ENCODE measurements at regions not wholly inside any gene's neighbourhood (a gene's known extent, or its start where the extent isn't known, plus 50 kb on each side); places are given as distances from the start of the nearest gene placed in this dataset.

DNA sequence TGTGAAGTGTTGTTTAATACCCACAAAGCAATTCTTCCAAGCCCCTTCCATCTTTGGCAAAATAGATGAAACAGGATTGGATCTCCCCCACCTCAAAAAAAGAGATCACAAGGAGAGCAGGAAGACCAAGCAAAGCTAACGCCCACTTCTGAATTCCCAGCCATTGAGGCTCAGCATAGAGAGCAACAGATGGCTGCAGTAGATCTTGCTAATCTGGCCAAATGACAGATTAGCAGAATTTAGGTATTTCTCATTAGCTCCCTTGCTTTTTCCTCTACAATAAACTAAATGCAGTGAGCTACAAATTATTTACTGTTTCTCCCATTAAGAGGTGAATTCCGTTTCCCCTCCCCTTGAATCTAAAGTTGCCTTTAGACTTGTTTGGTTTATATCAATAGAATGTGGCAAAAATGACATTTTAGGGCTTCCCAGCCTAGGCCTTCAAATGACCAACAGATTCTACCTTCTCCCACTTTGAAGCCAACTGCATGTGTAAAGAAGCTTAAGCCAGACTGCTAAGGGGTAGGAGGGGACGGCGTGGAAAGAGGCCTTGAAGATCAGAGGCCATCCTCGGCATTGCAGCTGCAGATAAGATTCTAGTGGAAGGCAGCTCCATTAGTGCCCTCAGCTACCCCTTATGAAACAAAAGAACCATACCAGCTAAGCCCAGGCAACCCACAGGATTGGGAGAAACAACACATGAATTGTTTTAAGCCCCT, 56.8 kb upstream of the CPEB4 start:
- Histone ChIP-seq H3K14ac (replicated peaks; ENCODE audit: low read depth, low read length) (no peak overlapping the region), H2BK20ac (ENCODE audit: low read depth, low read length) (no peak overlapping the region), H3K4me2 (ENCODE audit: low read depth, low read length) (no peak overlapping the region), H3K56ac (ENCODE audit: extremely low read depth, insufficient read depth, low read length) (no peak overlapping the region), H2AFZ (replicated peaks; ENCODE audit: low read length, poor library complexity) (no peak overlapping the region), H3K9me3 (ENCODE audit: control insufficient read depth, insufficient read depth, low read length) (0 out of 2 replicates have a peak, but pooled peaks cover 2% of the 10 kb centered on the region), H2AK5ac (ENCODE audit: low read depth, low read length) (no peak overlapping the region), H3K27me3 (ENCODE audit: control insufficient read depth, insufficient read depth, low read length) (peaks cover 4% of the 10 kb centered on the region; the same call in 1 of the 2 replicates), H3K9me1 (ENCODE audit: insufficient read depth, low read length) (no peaks in the 10 kb centered on the region), H2BK120ac (ENCODE audit: low read depth, low read length) (no peak overlapping the region), H3K36me3 (ENCODE audit: control insufficient read depth, insufficient read depth, low read length) (no peaks in the 10 kb centered on the region), H3K18ac (ENCODE audit: low read depth, low read length) (no peak overlapping the region), H3K79me1 (ENCODE audit: low read depth in 1 of 2, low read length in 2 of 2) (no peaks in the 10 kb centered on the region), H3K9ac (ENCODE audit: low read depth, low read length) (no peak overlapping the region), H3K4me3 (ENCODE audit: insufficient read depth, low read depth, low read length) (no peak overlapping the region), H3K23ac (ENCODE audit: low read depth, low read length) (no peak overlapping the region), H4K8ac (ENCODE audit: low read depth in 2 of 2, low read length in 2 of 2) (no peak overlapping the region), H2AK9ac (replicated peaks; ENCODE audit: low read depth, low read length, poor library complexity) (no peak overlapping the region), H4K20me1 (ENCODE audit: insufficient read depth, low read length) (no peaks in the 10 kb centered on the region), H2BK5ac (ENCODE audit: low read depth, low read length, poor library complexity, severe bottlenecking) (no peak overlapping the region), H3K4ac (ENCODE audit: low read depth, low read length) (no peak overlapping the region), H4K5ac (ENCODE audit: low read depth, low read length) (no peak overlapping the region), H3K27ac (ENCODE audit: insufficient read depth, low read length) (no peak overlapping the region), H3K4me1 (ENCODE audit: control insufficient read depth, insufficient read depth, low read length) (peaks cover 5% of the 10 kb centered on the region; the same call in 1 of the 2 replicates), H4K91ac (ENCODE audit: insufficient read depth, low read depth, low read length) (no peak overlapping the region), H2BK15ac (ENCODE audit: low read depth, low read length) (no peak overlapping the region)
- POLR2A ChIA-PET (ENCODE audit: unreplicated experiment): no interaction called here
- ATAC-seq (ENCODE audit: low read depth) (no peak), DNase-seq (no peak)
- in situ Hi-C loops (cut with MboI; ENCODE audit: low sequenced_read_pairs) (no loop called here), dilution Hi-C loops (cut with HindIII; ENCODE audit: low sequenced_read_pairs, unreplicated experiment) (no loop called here), intact Hi-C loops (cut with micrococcal nuclease) (no loop called here)
- no peak for TF ChIP-seq CHD1 (IDR thresholded peaks at IDR 0.05; ENCODE audit: low read depth, low read length)
- no peak for TF ChIP-seq NFE2L2 (IDR thresholded peaks at IDR 0.05; ENCODE audit: low read depth, low read length)
- TF ChIP-seq RCOR1 (IDR thresholded peaks at IDR 0.05; ENCODE audit: insufficient replicate concordance, low read length): no peak
- no peak for TF ChIP-seq FOS (IDR thresholded peaks at IDR 0.05; ENCODE audit: low read depth, low read length)
- TF ChIP-seq BHLHE40 (IDR thresholded peaks at IDR 0.05; ENCODE audit: low read depth, low read length): no peak
- TF ChIP-seq SMC3 (IDR thresholded peaks at IDR 0.05; ENCODE audit: low read depth, low read length): no peak
- no peak for TF ChIP-seq MAFK (IDR thresholded peaks at IDR 0.05; ENCODE audit: low read depth, low read length)
- TF ChIP-seq RFX5 (IDR thresholded peaks at IDR 0.05; ENCODE audit: low read depth, low read length): no peak
- no peak for TF ChIP-seq CEBPB (IDR thresholded peaks at IDR 0.05; ENCODE audit: low read depth, low read length)
- TF ChIP-seq, protein P1, sequence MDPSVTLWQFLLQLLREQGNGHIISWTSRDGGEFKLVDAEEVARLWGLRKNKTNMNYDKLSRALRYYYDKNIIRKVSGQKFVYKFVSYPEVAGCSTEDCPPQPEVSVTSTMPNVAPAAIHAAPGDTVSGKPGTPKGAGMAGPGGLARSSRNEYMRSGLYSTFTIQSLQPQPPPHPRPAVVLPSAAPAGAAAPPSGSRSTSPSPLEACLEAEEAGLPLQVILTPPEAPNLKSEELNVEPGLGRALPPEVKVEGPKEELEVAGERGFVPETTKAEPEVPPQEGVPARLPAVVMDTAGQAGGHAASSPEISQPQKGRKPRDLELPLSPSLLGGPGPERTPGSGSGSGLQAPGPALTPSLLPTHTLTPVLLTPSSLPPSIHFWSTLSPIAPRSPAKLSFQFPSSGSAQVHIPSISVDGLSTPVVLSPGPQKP (IDR thresholded peaks at IDR 0.05; ENCODE audit: borderline replicate concordance, low read depth, low read length): no peak
- TF ChIP-seq, protein P2, sequence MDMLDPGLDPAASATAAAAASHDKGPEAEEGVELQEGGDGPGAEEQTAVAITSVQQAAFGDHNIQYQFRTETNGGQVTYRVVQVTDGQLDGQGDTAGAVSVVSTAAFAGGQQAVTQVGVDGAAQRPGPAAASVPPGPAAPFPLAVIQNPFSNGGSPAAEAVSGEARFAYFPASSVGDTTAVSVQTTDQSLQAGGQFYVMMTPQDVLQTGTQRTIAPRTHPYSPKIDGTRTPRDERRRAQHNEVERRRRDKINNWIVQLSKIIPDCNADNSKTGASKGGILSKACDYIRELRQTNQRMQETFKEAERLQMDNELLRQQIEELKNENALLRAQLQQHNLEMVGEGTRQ (IDR thresholded peaks at IDR 0.05; ENCODE audit: low read depth, low read length): no peak
- TF ChIP-seq POLR2A (IDR thresholded peaks at IDR 0.05; ENCODE audit: low read depth, low read length): no peak
- no peak for TF ChIP-seq MAZ (IDR thresholded peaks at IDR 0.05; ENCODE audit: borderline replicate concordance, low read depth, low read length)
- TF ChIP-seq MXI1 (IDR thresholded peaks at IDR 0.05; ENCODE audit: borderline replicate concordance, low read depth, low read length): no peak
- TF ChIP-seq RAD21 (IDR thresholded peaks at IDR 0.05; ENCODE audit: low read length): no peak
- TF ChIP-seq, protein P3, sequence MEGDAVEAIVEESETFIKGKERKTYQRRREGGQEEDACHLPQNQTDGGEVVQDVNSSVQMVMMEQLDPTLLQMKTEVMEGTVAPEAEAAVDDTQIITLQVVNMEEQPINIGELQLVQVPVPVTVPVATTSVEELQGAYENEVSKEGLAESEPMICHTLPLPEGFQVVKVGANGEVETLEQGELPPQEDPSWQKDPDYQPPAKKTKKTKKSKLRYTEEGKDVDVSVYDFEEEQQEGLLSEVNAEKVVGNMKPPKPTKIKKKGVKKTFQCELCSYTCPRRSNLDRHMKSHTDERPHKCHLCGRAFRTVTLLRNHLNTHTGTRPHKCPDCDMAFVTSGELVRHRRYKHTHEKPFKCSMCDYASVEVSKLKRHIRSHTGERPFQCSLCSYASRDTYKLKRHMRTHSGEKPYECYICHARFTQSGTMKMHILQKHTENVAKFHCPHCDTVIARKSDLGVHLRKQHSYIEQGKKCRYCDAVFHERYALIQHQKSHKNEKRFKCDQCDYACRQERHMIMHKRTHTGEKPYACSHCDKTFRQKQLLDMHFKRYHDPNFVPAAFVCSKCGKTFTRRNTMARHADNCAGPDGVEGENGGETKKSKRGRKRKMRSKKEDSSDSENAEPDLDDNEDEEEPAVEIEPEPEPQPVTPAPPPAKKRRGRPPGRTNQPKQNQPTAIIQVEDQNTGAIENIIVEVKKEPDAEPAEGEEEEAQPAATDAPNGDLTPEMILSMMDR (conservative IDR thresholded peaks at IDR 0.05; ENCODE audit: low read depth, low read length): no peak
- no CpG with 5 or more reads among the region's 5 CpGs for WGBS, 2 experiments (ENCODE audit: extremely low coverage in 2 of 2, insufficient read length in 1 of 2)
- BruUV-seq (replicated peaks): no TSS peak
- CTCF ChIA-PET: interaction anchor here (1.1 kb wide), 1 partner anchor 15 kb away, joined by 5 read pairs; no protein-coding TSS in a partner anchor
